Pons (tissue), 1 donor: ENCODE measurements at regions not wholly inside any gene's neighbourhood (a gene's known extent, or its start where the extent isn't known, plus 50 kb on each side); places are given as distances from the start of the nearest gene placed in this dataset.
A peak's percentile ranks its signal among the peaks of the same experiment; 100 is the strongest.

Experiments used
- DNase-seq: peaks from one replicate; pipeline ENCODE4 v3.0.0-alpha.2; 2016; ENCODE audit warnings: low spot score

DNA sequence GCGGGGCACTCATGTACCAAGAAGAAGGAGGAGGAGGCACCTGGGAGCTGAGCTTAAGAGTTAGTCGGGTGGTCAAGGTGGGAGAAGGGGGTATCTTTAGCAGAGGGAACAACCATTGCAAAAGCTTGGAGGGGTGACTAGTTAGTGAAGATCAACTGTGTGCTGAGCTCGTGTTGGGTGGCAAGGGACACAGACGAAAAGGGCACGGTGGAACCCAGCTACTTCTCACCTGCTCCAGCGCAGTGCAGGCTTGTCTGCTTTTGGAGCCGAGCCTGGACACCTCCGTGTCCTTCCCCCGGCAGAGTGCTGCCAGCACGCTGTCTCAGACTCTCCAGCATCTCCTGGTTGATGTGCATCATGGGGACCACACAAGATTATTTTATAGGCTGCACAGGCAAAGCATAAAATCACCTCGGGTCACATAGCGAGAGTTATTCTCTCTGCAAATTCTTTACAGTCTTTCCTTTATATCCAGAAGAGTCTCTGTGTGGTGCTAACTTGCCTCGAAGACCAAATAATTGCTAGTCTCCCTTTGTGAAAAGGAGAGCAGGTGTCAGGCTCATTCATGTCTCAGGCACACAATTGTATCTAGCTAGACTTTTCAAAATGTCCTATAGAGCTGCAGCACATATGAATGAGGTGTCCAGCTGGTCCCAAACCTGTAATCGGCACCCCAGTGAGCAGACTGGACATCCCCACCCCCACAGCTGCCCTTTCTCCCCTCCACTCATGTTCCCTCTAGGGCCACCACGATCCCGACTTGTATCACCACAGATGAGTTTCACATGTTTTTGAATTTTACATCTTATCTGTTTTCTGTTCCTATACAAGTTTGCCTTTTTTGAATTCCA, 123.4 kb downstream of the CEBPB start:
- DNase-seq: no peak

DNA sequence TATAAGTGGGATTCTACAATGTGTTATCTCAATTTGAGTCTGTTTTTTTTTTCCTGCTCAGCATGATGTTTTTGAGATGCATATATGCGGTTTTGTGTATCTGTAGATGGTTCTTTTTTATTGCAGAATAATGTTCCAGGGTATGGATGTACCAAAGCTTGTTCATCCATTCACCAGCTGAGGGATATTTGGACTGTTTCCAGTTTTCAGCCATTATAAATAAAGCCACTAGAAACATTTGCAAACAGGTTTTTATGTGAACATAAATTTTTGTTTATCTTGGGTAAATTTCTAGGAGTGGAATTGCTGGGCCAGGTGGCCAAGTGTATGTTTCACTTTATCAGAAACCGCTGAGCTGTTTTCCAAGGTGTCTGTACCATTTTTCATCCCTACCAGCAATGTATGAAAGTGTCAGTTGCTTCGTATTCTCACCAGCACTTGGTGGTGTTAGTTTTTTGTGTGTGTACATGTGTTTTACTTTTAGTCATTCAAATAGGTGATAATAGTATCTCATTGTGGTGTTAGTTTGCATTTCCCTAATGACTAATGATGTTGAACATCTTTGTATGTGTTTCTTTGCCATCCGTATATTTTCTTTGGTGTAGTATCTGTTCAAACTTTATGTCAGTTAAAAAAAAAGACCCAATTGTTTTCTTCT, 124.2 kb downstream of the CEBPB start:
- DNase-seq: no peak

DNA sequence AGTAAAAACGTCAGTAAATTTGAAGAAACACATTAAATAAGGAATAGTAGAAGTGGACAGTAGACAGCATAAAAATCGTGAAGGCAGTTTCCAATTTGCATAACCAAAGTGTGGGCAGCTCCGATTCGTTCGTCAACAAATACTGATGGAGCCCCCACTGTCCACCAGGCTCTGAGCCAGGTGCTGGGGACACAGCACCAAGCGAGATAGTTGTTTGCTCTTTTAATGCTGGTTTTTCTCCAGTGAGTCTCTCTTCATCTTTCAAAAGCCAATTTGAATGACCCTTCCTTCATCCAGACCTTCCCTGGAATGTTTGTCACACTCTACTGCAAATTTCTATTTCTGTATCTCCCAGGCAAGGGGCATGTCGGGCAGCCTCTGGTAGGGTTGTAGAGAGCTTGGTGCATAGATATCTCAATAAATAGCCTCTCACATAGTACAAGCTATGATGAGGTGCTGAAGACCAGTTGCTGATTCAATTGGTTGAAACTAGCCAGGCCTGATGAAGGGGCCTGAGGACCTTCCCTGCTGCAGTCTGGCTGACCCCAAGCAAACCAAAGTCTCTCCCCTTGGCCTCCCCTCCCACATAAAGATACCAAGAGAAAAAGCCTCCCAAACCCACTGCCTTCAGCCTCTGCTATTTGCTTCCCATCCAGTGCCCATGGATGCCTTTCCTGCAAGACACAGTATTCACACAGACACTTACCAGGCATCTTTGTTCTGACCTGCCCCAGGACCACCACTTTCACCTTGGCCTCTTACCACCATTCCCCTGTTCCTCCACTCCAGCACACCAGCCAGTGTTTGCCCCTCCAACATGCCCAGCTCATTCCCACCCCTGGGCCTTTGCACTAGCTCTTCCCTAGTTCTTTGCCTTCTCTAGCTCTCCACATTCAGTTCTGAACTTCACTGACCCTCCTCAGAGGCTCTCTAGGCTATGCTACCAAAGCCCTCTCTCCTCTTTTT, 125.2 kb downstream of the CEBPB start:
- DNase-seq: no peak

DNA sequence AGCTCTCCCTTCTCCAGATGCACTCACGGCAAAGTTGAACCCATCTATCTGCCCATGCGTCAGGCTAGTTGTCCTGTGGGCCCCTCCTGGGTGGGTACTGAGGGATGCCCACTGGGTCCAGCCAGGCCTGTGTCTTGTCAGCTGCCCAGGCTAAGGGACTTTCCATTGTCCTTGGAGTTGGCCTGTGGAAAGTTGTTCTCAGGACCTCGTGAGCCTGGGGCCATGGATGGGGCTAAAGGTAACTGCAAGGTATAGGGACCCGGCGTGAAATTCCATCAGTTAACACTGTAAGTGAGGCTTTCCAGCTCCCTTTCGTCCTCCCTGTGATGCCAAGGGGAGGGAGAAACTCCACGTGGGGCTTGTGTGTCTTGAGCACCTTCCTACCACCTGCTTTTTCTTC, 126.5 kb downstream of the CEBPB start:
- no peak for DNase-seq

DNA sequence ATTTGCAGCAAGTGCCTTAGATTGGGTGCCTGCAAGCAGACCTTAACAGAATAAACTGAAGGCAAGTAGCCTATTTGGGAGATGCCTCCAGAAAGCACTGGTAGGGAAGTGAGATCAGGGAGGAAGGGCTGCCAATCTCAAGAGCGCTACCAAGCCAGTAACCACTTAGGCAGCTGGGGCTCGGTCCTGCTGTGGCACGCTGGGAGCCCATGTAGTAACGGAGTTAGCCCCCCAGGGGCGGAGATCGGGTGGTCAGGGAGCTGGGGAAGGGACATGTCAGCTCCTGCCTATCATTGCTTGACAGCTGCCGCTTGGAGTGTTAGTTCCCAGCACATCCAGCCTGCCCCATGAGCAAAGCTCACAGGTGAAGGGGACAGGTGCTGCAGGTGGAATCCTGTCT, 127.0 kb downstream of the CEBPB start:
- DNase-seq: peak; percentile 36

DNA sequence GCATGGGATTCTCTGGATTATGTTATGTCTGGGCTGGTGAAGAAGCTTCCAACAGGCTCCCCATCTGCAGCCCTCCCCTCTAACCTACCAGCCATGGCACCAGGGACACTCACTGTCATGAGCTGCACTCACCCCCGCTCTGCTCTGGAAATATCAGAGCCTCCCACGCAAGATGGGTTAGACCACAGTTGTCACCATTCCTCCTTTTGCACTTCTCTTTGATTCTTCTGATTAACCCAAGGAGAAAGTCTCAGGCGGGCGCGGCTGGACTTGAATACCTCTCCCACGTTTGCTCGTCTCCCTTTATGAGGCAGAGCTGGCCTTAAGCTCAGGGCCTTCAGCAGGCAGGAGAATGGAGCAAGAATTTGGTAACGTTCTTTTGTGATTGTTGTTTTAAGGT, 128.1 kb downstream of the CEBPB start:
- no peak for DNase-seq

DNA sequence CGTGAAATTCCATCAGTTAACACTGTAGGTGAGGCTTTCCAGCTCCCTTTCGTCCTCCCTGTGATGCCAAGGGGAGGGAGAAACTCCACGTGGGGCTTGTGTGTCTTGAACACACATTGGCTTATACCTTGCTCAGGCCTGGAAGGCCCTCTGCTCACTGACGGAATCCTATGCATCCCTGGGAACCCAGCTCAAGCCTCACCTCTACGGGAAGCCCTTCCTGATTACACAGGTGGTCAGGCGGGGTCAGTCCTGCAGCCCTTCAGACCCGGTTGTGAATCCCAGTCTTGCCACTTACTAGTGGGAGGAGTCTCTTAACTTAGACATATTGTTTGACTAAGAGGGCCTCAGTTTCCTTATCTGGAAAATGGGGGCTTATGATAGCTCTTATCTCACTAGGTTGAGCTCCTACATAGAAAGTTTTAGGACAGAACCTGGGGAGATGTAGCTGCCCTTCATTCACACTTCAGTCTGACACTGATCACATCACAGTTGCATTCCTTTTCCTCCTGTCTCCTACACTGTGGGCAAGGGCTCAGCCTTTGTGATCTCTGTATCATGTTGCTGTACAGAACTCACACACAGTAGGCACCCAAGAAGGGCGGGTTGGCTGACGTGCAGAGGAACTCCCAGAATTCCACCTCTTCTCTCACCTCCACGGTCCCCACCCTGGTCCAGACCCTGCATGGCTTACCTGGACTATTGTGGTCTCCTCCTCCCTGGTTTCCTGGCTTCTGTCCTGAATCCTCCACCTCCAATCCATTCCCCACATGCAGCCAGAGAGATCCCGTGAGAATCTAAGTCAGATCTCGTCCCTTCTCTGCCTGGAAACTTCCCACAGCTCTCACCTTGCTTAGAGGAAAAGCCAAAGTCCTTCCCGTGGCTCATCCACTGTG, 129.6 kb downstream of the CEBPB start:
- DNase-seq: no peak

DNA sequence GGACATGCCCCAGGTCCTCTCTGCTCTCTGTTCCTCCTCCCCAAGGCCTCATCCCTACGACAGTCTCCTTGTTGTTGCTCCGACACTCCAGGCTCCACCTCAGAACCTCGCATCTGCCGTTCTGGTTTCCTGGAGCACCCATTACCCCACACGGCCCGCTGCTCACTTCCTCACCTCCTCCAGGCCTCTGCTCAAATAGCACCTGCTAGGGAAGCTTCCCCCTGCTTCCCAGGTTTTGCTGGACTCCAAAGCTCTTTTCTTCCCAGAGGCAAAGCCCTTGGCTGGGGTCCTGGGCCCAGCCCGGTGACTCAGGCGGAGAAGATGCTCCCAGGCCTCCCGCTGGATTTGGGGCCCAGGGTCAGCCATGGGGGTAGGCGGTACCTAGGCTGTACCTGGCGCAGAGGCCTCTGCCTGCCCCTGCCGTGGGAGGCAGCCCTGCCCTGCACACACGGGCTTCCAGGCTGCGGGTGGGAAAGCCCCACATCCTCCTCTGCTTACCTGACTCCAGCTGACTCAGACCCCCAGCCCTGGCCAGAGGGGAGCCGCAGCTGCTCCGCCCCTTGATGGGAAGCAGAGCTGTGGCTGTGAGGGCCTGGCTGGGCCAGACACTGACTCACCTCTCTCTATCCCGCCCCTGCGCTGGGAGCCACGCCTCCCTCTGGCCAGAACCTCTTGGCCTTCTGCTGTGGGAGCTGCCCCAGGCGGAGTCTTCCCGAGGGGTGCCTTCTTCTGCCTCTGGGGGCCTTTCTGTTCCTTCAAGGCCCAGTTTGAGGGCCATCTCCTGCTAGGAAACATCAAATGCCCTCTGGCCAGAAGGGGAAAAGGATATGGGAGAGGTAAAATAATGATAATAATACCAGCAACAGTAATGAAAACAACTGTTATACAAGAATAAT, 130.5 kb downstream of the CEBPB start:
- DNase-seq: no peak

DNA sequence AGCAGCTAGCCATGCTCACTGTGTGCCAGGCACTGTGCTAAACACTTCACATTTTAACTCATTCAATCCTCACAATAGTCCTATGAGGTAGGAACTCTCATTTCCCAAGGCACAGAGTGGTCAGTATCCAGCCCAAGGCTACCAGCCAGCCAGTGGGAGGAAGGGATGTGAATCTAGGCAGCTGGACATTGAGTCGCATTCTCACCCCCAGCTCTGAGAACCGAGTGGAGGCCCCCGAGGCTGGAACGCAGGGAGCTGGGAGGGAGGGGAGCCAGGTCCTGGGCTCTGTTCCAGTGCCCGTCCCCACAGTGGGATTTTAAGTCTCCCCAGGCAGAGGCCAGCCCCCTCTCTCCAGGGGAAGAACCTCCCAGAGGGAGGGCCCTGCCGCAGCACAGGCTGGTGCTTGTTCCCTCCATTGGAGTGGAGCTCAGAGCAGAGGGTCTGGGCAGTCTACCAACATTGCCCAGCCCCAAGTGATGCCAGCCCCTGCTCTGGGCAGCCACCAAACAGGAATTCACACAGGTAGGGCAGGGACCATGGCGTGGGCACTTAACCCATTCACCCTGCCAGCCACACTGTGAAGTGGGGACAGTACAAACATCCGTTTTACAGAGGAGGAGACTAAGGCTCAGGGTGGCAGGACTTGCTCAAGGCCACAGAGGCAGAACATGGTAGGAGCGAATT, 131.3 kb downstream of the CEBPB start:
- DNase-seq: no peak

DNA sequence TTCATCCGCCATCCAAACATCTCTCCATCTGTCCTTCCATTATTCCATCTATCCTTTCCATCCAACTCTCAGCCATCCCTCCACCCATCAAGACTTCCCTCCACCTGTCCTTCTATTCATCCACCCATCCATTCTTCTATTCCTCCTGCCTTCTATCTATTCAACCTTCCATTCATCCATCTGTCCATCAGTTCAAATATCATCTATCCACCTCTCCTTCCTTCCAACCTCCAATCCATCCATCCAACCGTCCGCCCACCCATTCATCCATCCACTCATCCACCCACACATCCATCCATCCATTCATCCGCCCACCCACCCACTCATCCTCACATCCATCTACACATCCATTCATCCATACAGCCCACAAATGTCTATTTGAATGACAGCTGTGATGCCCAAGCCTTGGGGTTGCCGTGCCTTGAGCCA, 132.1 kb downstream of the CEBPB start:
- DNase-seq: no peak

DNA sequence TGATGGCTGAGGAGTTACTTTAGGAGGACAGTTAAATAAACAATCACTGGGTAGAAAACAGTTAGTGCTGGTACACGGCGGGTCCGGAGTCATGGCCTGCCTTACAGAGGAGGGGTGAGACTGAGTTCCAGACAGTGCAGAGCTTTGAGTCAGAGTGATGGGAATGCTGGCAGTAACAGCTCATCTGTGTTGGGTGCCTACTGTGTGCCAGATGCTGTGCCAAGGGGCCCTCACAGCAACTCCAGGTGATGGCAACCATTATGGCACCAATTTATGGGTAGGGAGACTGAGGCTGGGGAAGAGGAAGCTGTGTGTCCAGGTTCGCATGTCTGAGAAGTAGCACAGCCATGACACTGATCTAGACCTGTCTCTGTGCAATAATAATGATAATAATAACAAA, 132.6 kb downstream of the CEBPB start:
- no peak for DNase-seq

DNA sequence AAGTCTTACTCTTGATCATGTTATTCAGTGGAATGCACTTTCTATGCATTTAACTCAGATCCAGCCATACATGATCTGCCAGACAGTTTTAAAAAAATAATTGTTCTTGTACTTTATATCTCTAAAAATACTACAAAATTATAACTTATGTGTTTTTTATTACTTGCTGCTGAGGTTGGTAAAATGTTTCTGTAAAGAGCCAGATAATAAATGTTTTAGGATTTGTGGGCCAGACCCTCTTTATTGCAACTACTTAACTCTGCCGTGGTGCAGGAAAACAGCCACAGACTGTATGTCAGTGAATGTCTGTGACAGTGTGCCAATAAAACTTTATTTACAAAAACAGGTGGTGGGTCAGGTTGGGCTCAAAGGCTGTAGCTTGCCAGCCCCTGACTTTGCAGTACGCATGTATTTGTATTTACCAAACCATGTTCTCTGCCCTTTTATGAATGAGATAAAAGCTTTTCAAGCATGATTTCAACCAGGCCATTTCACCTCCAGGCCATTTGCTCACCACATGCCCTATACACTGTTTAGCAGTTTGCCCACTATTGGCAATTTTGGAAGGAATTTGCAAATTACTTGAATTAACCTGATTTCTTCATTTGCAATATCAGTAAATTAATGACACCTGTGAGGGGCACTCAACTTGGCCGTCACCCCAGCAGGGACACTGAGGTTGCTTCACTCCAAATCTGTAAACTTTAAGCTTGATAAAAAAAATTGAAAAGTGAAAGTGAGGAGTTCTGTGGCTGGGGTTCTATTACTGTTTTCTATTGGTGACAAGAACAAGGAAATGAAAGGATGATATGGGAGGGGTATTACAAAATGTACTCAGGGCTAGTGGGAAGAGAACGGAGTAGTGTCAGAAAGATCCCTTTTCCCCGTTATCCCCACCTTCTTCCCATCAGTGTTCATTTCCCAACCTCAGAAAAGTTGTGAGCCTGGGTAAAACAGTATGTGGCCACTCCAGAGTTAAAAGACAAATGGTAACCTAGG, 133.4 kb downstream of the CEBPB start:
- no peak for DNase-seq

DNA sequence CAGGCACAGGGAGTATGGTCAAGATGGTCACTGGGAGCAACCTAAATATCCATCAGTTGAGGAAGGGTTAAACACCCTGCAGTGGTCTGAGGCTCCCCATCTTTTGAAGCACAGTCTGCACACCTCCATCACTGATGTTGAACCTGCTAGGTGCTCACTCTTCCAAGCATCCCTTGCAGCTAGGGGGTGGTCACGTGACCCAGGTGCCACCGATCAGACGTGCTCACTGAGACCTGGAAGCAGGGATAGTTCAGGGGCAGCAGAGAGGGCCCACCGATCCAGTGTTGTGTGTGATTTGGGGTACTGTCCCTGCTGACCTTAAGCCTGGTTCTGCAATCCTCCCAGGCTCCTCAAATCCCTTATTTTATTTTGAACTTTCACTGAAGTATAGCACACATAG, 134.6 kb downstream of the CEBPB start:
- no peak for DNase-seq

DNA sequence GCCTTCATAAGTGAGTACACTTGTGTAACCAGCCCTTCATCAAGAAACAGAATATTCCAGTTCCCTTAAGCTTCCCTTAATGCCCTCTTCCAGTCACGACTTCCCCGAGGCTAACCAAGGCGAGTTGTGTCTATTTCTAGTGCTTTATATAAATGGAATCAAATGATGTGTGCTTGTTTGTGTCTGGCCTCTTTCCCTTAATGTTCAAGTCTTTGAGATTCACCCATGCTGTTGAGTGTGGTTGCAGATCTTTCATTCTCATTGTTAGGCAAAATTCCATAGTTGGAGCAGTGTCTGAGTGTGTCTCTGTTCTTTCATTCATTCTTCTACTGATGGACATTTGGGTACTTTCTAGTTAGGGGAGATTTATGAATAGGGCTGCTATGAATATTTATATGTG, 135.0 kb downstream of the CEBPB start:
- DNase-seq: no peak

DNA sequence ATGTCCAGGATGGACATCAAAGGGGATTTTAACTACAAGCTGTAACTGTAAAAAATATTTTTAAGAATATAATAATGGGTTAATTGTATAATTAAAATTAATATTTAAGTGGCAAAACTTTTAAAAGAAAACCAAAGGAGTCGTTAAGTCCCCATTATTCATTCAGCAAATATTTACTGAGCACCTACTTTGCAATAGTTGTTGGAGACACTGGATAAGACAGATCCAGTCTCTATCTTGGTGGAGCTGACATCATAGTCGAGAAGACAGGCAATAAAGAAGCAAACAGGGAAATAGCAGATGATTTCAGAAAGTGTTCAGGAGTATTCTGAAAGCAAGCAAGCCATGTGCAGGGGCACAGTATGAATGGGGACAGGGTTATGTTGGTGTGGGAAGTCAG, 137.0 kb downstream of the CEBPB start:
- DNase-seq: no peak

DNA sequence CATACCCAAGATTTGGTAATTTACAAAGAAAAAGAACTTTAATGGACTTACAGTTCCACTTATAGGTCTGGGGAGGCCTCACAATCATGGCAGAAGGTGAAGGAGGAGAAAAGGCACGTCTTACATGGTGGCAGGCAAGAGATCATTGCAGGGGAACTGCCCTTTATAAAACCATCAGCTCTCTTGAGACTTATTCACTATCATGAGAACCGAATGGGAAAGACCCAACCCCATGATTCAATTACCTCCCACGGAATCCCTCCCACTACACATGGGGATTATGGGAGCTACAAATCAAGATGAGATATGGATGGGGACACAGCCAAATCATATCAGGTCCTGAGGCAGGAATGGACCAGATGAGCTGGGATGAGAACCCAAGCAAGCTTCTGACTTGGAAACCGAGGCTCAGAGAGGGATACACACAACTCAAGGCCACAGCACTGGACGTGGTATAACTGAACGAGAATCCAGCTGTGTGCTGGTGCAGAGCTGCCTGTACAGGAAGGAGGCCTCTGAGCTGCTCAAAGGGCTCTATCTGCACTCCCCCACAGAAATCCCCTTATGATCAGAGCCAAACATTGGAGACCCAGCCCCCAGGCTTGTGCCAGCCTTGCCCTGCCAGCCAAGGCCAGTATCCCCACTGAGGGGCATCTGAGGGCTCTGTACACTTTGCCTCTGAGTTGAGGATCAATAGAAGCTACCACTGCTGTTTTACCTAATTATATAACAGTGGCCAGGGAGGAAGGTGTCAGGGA, 137.8 kb downstream of the CEBPB start:
- DNase-seq: no peak

DNA sequence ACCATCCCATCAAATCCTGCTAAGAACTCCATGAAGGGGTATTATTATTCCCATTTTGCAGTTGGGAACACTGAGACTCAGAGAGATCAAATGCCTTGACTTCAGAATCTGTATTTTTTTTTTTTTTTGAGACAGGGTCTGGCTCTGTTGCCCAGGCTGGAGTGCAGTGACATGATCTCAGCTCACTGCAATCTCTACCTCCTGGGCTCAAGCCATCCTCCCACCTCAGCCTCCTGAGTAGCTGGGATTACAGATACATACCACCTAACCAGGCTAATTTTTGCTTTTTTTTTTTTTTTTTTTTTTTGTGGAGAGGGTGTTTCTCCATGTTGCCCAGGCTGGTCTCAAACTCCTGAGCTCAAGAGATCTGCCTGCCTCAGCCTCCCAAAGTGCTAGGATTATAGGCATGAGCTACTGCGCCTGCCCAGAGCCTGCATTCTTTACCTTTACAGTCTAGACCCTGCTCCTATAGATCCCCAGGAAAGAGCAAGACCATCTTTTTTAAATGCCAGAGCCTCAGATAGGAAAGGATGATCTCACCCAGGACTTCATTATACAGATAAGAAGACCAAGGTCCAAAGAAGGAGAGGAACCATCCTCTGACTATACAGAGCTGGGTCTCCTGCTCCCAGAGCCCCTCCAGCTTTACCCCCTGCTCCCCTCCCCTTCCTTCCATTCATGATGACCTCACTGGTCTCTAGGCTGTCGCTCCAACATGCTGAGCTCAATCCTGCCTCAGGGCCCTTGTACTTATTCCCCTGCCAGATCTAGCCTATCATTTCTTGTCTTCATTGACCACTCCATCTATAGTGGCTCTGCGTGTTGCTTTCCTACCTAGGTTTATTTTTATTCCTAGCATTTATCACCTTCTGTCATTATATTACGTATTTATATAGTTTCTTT, 138.6 kb downstream of the CEBPB start:
- no peak for DNase-seq
